Ureter (tissue), 1 donor: ENCODE measurements at regions not wholly inside any gene's neighbourhood (a gene's known extent, or its start where the extent isn't known, plus 50 kb on each side); places are given as distances from the start of the nearest gene placed in this dataset.

Source experiments
- DNase-seq: peaks from one replicate; pipeline ENCODE4 v3.0.0-alpha.2; 2020; ENCODE audit warnings: low spot score
- donor health status: DM: yes; HTN: yes; CAD: no.

DNA sequence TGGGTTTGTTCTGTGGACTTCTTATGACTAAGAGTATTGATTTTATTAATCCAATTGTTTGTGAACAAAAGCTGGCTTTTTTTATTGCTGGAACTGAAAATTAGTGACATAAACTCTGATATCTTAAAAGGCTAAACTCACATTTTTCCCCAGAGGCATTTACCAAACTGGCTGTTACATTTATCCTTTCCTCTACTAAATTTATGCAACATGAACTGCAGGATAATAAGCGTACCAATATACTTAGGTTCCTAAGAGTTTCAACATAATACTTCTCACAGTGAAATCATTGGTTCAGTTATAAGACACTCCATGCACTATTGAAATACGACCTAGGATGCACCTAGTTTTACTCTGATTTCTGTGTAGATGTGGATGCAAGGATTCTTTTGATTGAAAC lies 560.8 kb upstream of the WWC1 start:
- no peak for DNase-seq

DNA sequence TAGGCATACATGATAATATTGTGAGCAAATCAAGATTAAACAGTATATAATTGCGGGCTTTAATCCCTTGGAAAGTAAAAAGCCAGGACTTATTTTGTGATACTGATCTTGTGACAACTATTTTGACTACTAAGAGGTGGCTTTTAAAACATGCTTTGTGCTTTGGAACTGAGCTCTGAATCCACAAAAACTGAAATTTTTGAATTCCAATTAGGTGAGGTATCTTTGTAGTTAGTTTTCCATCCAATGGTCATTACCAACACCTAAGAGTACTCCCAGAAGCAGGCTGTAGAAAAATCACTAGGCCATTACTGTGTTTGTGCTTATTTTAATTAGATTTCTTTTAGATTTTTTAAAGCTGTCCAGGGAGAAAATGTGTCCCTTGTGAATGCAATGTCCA lies 559.5 kb upstream of the WWC1 start:
- no peak for DNase-seq

DNA sequence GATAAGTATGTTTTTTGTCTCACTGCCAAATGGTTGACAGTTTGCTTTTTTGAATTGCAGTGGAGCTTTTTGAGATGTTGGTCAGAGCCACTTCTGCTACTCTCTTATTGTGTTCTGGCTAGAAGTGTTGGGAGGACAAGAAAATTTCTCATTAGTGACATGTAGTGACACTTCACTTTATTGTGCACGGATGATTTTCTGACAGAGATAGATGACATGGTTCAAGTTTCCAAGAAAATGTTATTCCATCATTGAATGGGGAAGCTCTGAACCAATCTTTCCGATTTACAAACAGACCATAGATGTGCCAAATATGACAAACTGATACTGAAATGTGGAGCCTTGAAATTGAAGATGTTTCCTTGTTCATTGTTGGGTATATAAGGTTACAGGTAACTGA lies 558.9 kb upstream of the WWC1 start:
- DNase-seq, result no peak

DNA sequence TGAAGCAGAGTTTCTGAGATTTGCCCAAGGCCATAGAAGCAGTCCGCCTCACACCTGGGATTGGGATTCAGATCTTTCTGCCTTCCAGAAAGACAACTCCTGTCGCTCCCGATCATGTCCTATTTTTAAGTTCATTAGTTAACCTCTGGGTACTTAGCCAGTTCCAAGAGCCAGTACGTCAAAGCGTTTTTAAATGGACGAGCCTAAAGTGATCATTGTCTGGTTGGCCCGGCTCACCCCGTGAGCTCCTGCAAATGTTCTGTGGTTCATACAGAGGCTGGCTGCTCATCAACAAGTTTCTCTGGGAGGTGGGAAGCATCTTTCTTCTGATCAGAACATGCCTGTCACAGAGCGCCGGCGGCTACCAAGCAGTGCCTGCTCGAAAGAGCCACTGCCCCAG lies 554.5 kb upstream of the WWC1 start:
- no peak for DNase-seq

DNA sequence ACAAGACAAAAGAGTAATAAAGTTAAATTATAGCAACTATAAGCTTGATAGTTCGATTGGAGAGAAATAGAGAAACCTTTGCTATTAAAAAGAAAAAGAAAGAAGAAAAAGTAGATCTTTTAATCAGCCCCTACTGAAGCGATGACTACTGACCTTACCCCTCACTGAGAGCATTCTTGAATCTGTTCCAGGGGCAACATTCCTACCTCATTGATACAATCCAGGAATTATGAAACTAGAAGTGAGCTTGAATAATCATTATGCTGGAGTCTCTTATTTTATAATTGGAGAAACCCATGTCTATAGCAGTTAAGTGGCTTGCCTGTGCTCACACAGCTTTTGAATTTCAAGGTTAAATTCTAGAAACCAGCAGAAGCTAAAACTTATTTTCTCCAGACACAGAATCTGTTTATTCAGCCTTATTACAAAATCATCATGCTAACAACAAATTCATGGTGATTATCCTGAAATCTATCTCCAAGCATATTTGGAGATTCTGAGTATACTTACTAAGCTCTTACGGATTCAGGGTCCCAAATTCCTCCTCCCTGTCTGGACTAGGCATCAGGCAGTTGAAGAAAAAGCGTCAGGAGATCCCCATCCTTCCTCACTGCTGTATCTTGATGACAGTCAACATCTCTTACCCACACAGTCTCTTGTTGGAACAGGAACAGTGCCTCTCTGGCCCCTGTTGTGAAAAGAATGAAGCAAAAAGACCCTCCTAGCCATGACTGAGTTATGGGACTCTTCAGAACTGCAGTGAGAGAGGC lies 547.6 kb upstream of the WWC1 start:
- DNase-seq, result no peak

DNA sequence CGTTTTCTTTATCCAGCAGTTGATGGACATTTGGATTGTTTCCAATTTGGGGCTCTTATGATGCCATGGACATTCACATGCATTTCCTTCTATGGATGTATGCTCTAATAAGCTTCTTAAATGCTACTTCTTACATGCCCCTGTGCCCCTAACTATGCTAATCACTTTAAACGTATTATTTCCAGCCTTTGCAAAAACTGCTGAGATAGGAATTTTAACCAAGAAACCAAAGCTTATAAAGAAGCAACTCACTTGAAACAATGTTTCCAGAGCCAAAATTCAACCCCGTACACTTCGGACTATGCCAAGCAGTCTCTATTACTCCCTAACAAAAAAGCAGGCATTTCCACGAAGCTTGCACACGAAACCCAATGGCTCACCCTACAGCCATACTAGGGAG lies 545.6 kb upstream of the WWC1 start:
- no peak for DNase-seq

DNA sequence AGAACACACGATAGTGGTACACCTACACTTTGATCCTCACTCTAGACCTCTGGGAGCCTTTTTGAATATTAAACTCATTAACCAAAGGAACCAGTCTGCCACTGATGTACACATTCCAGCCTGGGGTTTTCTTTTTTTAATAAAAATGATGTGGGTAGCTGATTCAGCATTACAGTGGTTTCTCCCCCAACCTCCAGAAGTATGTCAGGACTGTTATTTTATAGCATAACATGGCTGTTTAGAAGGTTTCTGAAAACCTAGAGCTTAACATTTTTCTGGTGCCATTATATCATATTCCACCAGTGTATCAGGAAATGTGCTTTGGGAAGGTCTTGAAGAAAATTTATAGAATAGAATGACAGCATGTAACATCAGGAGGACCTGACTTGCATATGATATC lies 540.9 kb upstream of the WWC1 start:
- DNase-seq, result no peak

DNA sequence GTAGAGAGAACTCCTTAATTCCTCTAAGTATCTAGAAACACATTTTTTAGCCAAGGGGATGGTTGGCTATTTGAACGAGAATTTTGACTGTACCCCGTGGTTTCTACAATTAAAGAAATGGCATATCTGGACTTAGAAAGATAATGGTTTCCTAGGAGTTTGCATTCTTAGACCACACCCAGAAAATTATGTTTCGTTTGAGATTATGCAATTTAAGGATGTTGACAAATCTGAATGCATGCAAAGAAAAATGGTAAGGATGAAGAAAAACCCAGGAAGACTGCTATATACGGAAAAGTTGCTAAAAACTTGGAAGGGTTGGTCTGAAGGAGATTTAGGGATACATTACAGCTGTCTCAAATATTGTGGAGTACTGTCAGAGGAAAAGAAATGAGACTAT lies 538.5 kb upstream of the WWC1 start:
- no peak for DNase-seq

DNA sequence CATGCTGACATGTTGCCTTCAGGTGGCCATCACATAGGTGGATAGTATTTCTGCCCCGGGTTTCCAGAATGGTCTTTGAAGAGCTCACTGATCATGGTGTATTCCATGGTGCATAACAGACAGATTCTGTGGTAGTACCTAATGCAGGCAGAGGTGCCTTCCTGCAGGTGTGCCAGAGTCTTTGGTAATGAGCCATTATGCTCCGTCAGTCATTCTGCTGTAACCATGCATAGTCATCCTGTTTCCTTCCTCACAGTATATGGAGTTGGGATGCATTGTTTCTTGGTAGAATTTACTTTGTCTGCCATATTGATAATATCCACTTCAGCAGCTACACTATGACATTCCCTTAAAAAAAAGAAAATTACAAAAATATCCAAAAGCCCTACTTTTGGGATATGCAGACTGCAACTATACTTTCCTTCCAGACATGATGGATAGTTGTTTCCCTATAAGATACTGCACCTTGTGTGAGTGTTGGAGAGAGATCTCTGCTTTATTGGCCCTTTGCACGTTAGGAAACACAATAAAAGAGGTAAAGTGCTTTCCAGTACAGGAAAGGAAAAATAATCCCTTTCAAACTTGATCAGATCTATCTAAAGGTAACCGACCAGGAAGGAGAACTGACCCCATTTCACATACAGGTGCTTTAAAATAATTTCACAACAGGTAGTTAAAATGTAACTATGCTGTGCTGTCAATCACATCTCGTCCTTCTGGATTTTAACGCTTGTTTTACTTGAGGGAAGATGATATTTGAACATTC lies 537.5 kb upstream of the WWC1 start:
- no peak for DNase-seq

DNA sequence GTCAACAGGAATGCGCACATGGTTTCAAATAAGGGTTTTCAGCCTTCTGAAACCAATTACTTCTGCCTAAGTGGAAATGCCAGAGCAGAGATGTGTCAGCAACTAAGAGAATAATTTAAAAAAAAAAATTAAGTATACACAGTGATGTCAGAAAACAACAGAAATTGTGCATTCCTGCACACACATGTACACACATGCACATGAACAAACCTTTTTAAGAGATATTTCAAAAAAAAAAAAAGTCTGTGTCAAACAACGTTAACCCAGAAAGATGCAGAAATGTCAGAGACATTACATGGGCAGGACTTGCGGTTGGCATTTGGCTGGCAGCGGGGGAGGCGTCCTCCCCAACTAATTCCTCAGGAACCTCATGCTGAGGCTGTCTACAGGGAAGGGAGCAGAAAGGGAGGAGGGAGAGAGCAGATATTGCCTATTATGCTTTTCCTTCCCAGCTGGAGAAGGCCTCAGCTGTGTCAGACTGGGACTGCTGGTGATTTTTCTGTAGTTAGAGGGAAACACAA lies 536.9 kb upstream of the WWC1 start:
- no peak for DNase-seq

DNA sequence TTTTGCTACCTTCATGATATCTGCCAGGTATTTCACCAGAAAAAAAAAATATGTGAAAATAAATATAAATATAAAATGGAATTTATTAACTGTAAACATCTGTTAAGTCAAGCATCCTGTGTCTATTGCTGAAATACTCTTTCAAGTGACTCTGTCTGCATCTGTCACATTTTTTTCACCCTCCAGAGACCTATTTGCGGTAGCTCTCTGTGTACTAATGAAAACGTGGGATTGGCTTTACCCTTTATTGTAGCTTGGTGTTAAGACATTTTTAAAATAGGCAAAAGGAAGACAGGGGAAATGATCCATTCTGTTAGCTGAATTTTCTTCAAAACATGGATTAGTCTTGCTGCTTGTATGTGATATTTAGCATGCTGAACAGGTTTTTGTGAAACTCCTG lies 536.0 kb upstream of the WWC1 start:
- no peak for DNase-seq

DNA sequence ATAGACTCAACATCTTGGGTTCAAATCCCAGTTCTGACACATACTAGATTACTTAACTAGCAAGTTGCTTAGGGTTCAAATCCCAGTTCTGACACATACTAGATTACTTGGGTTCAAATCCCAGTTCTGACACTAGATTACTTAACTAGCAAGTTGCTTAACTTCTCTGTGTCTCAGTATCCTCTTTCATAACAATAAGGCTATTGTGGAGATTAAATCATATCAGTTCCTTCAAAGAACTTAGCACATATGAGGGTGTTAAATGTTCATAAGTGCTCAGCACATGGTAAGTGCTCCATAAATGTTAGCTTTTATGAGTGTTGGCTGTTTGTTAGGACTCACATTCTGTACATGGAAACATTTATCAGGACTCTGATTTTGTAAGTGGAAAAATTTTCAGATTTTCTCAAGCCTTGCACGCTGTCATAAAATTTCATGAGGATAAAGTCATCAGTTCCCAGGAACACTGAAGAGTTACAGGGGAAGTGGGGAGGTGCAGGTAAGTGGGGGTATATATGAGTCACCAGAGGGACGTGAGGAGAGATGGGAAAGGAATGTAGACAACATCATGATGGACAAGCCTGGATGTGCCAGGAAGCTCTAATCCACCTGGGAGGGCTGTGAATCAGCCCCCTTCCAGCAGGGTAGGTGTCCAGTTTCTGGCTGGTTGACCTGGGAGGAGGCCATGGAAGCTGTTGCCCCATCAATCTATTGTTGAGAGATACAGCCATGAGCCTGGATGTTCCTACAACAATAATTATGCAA lies 532.2 kb upstream of the WWC1 start:
- no peak for DNase-seq

DNA sequence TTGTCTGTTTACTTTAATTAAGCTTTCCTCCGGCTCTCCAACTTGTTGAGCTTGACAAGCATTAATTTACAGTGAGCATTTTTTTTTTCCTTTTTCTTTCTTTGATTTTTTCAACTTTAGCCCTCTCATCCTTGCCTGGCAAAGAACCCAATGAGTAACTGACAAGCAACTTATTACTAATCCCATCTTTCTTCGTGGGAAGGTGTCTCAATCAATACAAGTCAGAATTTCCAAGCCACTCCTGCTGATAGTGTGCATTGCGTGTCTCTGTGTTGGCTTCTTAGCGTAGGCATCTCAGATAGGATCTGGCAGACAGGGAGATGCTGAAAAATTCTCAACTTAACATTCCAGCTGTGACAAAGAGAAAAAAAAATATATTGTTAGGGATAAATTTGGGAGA lies 527.7 kb upstream of the WWC1 start:
- DNase-seq, result no peak

DNA sequence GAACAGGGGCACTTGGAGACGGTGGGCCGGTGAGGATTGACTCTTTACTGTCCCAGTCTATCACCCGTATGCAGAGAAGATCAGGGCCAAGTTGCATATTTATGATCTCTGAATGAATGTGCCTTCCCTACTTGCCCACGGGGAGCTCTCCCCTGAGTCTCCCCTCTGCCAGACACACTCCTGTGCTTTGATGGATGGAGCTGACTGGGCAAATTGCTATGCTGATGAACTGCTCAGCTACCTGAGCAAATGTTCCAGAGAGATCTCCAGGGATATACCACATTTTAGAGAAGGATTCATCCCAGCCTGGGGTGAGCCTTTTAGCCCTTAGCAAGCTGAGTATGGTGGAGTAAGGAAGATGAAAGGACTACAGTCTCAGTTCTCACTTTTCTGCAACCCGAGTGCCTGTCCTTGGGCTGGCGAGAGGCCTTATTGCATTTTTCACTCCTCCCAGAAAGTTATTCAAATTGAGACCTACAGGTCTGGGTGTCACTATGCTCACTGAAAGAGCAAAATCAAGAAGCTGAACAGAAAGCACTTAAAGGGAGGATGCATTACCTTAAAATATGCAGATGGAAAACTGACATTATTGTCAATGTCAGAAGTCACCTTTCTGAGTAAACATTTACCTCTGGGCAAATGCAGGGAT lies 526.7 kb upstream of the WWC1 start:
- no peak for DNase-seq

DNA sequence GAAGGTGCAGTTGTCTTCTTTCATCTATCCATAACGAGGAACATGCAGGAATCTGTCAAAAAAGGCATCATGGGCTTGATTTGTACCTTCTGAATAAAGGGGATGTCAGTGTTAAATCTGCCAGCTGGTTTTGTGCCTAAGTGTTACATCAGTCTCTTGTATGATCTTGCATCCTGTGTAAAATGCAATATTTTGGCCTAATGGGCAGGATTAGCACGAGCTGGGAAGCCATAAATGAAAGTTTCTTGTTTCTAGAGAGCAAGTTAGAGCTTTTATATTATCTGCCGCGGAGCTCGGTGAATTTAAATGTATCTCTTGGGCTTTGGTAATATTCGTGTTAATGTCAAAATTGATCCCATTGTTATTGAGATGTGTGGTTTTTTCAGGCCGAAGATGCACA lies 526.1 kb upstream of the WWC1 start:
- DNase-seq, result no peak

DNA sequence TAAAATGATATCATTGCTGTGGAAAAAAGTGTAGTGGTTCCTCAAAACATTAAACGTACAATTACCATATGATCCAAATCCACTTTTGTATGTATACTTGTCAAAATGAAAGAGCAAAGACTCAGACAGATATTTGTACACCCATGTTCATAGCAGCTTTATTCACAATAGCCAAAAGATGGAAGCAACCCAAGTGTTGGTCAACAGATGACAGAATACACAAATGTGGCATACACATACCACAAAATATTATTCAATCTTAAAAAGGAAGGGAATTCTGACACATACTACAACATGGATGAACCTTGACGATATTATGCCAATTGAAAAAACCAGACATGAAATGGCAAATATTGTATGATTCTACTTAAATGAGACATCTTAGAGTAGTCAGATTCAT lies 524.5 kb upstream of the WWC1 start:
- DNase-seq, result no peak

DNA sequence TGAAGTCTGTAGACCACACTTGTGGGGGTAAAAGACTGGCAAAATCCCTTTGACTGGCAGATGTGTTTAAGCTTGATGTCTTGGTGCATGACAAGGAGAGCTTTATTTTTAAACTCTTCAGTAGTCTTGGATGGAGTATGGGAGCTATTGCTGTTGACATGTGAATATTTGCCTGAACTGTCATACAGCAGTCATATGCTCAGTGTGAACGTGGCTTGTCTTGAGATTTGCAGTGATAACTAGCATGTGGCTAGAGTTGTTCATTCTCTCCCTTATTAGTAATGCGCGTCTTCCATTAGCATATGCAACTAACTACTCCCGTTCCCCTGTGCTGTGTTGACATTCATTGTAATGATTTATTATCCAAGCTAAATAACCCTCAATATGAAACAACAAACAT lies 523.6 kb upstream of the WWC1 start:
- no peak for DNase-seq

DNA sequence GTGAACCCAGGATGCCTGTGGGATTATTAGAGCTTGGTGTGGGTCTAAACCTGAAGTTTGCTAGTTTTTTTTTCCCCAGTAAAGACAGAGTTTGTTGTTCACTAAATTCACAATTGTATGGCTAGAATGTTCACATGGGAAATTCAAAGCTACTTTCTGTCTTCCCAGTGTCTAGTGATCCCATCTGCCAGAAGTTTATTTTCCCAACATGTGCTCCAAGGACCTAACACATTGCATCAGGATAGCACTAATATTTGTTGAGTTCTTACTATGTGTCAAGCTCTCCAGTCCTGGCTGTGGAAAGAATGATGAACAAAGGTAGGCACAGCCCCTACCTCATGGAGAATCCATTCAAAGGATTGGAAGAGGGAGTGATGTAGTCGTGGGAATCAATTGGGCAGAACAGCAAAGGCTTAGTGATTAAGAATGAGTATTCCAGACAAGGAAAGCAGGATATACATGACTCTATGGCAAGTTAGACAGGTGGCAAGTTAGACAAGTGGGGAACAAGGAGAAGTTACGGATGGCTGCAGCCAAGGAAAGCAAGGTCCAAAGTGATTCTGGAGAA lies 521.5 kb upstream of the WWC1 start:
- no peak for DNase-seq

DNA sequence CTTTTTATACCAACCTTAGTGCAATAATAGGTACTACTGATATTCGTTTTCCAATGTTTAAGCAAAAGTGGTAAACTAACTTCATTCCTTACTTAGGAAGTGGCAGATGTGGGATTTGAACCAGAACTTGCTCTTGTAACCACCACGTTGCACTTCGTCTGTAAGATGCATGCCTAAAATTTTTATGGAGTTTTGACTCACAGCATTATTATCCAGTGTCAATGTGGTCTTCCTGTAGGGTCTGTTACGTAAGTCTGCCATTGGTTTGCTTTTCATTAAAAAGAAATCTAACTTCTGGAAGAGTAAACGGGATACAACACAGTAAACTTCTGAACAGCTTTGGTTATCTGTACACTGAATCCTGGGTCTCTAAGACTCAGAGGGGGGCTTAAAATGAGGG lies 521.0 kb upstream of the WWC1 start:
- no peak for DNase-seq

DNA sequence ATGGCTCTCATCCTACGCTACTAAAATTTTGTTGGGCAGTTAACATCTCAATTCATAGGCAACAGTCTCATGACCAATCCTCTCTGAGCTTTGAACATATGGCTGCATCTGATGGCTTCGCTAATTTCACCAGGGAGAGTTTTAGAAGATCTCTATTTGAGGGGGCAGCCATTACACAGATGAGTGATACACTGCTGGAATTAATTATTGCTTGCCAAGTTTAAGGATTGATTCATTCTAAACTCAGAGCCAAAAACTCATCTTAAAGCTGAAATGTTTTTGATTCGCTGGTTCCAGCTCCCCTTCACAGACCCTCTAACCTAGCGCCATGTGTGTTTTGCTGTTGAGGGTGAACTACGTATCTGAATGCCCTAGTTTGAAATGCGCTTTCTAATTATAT lies 519.9 kb upstream of the WWC1 start:
- no peak for DNase-seq

DNA sequence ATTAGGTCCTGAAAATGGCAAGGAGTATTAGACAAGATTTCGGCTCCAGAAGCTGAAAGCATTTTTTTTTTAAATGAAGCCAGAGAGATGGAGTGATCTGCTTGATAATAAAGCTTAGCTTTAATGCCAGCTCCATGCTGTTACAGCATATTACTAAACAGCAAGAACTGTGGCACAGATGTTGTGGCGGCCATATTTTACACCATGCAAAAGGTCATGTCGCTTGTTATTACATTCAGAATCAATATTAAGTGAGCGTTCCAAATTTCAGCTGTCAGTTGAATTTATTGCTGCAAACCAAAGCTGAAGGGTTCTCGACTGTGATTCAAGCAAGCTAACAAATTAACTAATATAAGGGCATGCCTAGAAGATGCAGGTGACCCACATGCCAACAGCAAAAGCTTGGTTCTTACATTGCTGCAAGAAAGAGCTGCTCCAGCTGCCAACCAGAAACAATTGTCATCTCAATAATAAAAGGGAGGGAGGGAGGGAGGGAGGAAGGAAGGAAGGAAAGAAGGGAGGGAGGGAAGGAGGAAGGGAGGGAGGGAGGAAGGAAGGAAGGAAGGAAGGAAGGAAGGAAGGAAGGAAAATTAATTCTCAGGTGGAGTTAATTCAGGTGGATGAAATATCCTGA lies 517.7 kb upstream of the WWC1 start:
- DNase-seq, result no peak
